ENCODE measurements at regions not wholly inside any gene's neighbourhood (a gene's known extent, or its start where the extent isn't known, plus 50 kb on each side); places are given as distances from the start of the nearest gene placed in this dataset.

DNA sequence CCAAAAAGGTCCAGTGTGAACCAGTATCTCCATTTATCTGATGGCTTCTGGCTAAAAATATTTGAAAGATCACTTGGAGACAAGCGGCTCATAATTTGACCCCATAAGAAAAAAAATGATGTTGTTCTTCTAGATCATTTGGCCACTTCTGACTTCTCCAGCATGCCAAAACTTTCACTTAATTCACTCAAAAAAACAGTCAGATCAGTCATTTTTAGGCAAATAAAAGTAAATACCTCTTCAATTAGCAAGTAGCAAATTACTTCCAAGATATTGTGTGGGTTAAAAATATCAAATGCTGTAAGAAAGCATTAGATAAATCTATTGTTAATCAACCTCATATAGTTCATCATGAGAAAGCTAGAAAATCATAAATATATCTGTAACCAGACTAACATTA, 106.0 kb downstream of the ZC3H11B start:
- TF ChIP-seq, protein P1, sequence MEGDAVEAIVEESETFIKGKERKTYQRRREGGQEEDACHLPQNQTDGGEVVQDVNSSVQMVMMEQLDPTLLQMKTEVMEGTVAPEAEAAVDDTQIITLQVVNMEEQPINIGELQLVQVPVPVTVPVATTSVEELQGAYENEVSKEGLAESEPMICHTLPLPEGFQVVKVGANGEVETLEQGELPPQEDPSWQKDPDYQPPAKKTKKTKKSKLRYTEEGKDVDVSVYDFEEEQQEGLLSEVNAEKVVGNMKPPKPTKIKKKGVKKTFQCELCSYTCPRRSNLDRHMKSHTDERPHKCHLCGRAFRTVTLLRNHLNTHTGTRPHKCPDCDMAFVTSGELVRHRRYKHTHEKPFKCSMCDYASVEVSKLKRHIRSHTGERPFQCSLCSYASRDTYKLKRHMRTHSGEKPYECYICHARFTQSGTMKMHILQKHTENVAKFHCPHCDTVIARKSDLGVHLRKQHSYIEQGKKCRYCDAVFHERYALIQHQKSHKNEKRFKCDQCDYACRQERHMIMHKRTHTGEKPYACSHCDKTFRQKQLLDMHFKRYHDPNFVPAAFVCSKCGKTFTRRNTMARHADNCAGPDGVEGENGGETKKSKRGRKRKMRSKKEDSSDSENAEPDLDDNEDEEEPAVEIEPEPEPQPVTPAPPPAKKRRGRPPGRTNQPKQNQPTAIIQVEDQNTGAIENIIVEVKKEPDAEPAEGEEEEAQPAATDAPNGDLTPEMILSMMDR (IDR thresholded peaks at IDR 0.05), result no peak
- Histone ChIP-seq H3K4me1 (ENCODE audit: control insufficient read depth in 1 of 2, low read depth in 2 of 2) (no peaks in the 10 kb centered on the region), H3K9me3 (no peaks in the 10 kb centered on the region), H3K4me3 (no peak overlapping the region), H3K36me3 (no peaks in the 10 kb centered on the region), H3K27me3 (replicated peaks; ENCODE audit: insufficient read depth) (no peaks in the 10 kb centered on the region), H3K27ac (no peak overlapping the region)
- DNase-seq (ENCODE audit: low spot score) (no peak), ATAC-seq (ENCODE audit: insufficient number of reproducible peaks, low FRiP score, low read depth) (no peak)

DNA sequence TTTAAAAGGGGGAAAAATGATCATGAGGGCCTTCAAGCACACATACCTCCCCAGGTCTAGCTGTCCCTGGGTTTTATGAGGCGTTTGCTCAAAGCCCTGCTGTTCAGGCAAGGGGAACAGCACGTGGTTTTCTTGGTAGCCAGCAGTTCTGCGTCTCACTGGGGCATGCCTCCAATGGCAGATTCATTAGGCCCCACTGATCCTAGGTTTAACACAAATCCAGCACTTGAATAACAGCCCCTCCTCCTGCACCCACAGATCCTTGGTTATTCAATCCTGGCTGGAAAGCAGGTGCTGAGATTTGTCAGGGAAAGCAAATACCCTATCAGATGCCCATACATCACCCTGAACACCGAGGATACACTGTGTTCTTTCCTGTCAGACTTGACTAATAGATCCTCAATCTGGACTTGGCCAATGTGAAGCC, 106.4 kb downstream of the ZC3H11B start:
- no peaks in the 10 kb centered on the region for H3K9me3 ChIP-seq
- TF ChIP-seq, protein P1 (IDR thresholded peaks at IDR 0.05), result no peak
- no peak overlapping the region for H3K27ac ChIP-seq
- H3K4me1 ChIP-seq (ENCODE audit: control insufficient read depth in 1 of 2, low read depth in 2 of 2), result no peaks in the 10 kb centered on the region
- H3K36me3 ChIP-seq, result no peaks in the 10 kb centered on the region
- no peak overlapping the region for H3K4me3 ChIP-seq
- H3K27me3 ChIP-seq (replicated peaks; ENCODE audit: insufficient read depth), result no peaks in the 10 kb centered on the region
- DNase-seq (ENCODE audit: low spot score), result no peak
- no peak for ATAC-seq (ENCODE audit: insufficient number of reproducible peaks, low FRiP score, low read depth)

- Histone ChIP-seq H3K9me3 (no peaks in the 10 kb centered on the region), H3K36me3 (no peaks in the 10 kb centered on the region), H3K4me1 (ENCODE audit: control insufficient read depth in 1 of 2, low read depth in 2 of 2) (no peaks in the 10 kb centered on the region), H3K27ac (no peak overlapping the region), H3K27me3 (replicated peaks; ENCODE audit: insufficient read depth) (no peaks in the 10 kb centered on the region), H3K4me3 (no peak overlapping the region)
- ATAC-seq (ENCODE audit: insufficient number of reproducible peaks, low FRiP score, low read depth) (no peak), DNase-seq (ENCODE audit: low spot score) (no peak)
- TF ChIP-seq, protein P1 (IDR thresholded peaks at IDR 0.05), result no peak
These were observed 107.0 kb downstream of the ZC3H11B start for GRCh38 chr1:219505886-219506285.

GRCh38 chr1:219503604-219504003, 109.3 kb downstream of the ZC3H11B start:
- Histone ChIP-seq H3K9me3 (no peaks in the 10 kb centered on the region), H3K4me1 (ENCODE audit: control insufficient read depth in 1 of 2, low read depth in 2 of 2) (no peaks in the 10 kb centered on the region), H3K27ac (no peak overlapping the region), H3K4me3 (no peak overlapping the region), H3K36me3 (no peaks in the 10 kb centered on the region), H3K27me3 (replicated peaks; ENCODE audit: insufficient read depth) (no peaks in the 10 kb centered on the region)
- DNase-seq (ENCODE audit: low spot score) (no peak), ATAC-seq (ENCODE audit: insufficient number of reproducible peaks, low FRiP score, low read depth) (no peak)
- TF ChIP-seq, protein P1 (IDR thresholded peaks at IDR 0.05), result no peak

DNA sequence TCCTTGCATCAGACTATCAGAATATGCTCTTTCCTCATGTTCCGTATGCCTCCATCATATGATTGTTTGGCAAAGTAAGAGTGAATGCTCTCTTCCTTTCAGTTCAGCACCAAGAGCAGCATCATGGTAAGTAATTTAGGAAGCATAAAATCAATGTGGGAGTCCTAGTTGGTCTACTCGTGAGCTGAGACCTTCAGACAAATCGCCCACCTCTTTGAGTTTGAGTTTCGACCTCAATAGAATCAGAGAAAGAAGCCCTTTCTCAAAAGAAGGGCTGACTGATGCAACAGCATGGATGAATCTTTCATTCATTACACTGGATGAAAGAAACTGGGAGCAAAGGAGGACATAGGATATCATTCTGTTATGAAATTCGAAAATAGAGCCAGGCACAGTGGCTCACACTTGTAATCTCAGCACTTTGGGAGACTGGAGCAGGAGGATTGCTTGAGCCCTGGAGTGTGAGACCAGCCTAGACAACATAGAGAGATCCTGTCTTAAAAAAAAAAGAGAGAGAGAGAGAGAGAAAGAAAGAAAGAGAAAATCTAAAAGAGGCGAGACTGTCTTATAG, 112.5 kb downstream of the ZC3H11B start:
- Histone ChIP-seq H3K9me3 (no peaks in the 10 kb centered on the region), H3K36me3 (no peaks in the 10 kb centered on the region), H3K27me3 (replicated peaks; ENCODE audit: insufficient read depth) (no peaks in the 10 kb centered on the region), H3K4me3 (no peak overlapping the region), H3K4me1 (ENCODE audit: control insufficient read depth in 1 of 2, low read depth in 2 of 2) (no peaks in the 10 kb centered on the region), H3K27ac (no peak overlapping the region)
- DNase-seq (ENCODE audit: low spot score) (no peak), ATAC-seq (ENCODE audit: insufficient number of reproducible peaks, low FRiP score, low read depth) (no peak)
- TF ChIP-seq, protein P1 (IDR thresholded peaks at IDR 0.05), result no peak

All from thoracic aorta (tissue), 2 donors.